ENCODE measurements at regions not wholly inside any gene's neighbourhood (a gene's known extent, or its start where the extent isn't known, plus 50 kb on each side); places are given as distances from the start of the nearest gene placed in this dataset.

DNA sequence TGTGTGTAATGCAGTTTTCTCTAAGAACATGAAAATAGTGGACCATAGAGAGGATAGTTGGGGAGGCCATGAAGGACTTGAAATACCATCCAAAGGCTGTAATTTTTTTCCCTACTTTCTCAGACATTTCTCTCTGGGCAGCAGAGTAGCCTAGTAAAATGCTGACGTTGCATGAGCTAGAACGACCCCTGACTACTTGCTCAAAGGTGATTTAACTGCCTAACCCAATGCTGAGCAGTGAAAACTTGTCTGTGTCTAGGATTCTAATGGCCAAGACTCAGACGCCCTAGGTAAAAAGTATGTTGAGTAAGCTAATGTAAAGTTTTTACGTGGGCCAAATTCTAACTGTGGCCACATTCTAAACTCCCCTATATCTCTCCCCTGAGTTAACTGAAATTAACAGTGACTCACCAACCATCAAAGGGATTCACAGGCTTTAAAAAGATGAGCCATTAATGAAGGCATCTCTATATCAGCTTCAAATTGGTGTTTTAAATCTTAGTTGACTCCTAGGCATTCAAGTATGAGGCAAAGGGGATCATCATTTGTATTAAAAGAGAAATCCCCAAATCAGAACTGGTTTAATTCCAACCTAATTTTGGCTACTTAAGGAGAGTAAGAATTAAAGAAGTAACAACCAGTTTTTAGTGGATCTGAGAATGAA, 121.0 kb upstream of the GAS1 start:
- H3K36me3 ChIP-seq (replicated peaks; ENCODE audit: low read depth, low read length), result no peaks in the 10 kb centered on the region
- H3K4me1 ChIP-seq (ENCODE audit: low read length), result no peaks in the 10 kb centered on the region
- H2AFZ ChIP-seq (ENCODE audit: low read depth, low read length), result no peak overlapping the region
- H3K9ac ChIP-seq (ENCODE audit: low read length), result no peak overlapping the region
- H3K4me2 ChIP-seq (ENCODE audit: low read length), result no peak overlapping the region
- H4K20me1 ChIP-seq (ENCODE audit: insufficient read depth, low read length), result no peaks in the 10 kb centered on the region
- H3K79me2 ChIP-seq (ENCODE audit: low read length), result no peaks in the 10 kb centered on the region
- no peak overlapping the region for H3K4me3 ChIP-seq (ENCODE audit: low read length)
- no peaks in the 10 kb centered on the region for H3K27me3 ChIP-seq (ENCODE audit: low read depth, low read length)
- H3K9me3 ChIP-seq (ENCODE audit: insufficient read depth, low read length), result no peaks in the 10 kb centered on the region
- no peak overlapping the region for H3K27ac ChIP-seq (ENCODE audit: low read length)
- no peak for TF ChIP-seq EZH2phosphoT487 (IDR thresholded peaks at IDR 0.05; ENCODE audit: low read depth)
- no peak for TF ChIP-seq CTCF (IDR thresholded peaks at IDR 0.05; ENCODE audit: low read depth, low read length)

DNA sequence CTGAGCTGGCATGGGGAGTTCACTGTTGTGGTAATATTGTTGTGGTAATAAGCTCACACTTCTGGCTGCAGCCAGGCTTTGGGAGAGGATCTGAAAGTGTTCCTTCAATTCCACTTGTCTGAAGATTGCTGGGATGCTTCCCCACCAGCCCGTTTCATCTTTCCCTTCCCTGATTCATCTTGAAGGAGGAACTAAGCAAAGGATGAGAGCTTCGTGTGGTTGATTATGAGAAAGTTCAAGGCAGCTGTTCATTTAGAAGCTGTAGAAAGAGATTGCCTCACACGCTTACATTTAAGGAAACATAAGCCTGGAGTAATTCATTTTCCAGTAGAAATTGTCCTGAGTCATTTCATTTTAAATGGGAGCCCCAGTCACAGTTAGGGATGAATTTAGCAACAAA, 122.4 kb upstream of the GAS1 start:
- Histone ChIP-seq H4K20me1 (ENCODE audit: insufficient read depth, low read length) (no peaks in the 10 kb centered on the region), H2AFZ (ENCODE audit: low read depth, low read length) (no peak overlapping the region), H3K4me1 (ENCODE audit: low read length) (no peaks in the 10 kb centered on the region), H3K36me3 (replicated peaks; ENCODE audit: low read depth, low read length) (no peaks in the 10 kb centered on the region), H3K9ac (ENCODE audit: low read length) (no peak overlapping the region), H3K4me3 (ENCODE audit: low read length) (no peak overlapping the region), H3K27me3 (ENCODE audit: low read depth, low read length) (no peaks in the 10 kb centered on the region), H3K27ac (ENCODE audit: low read length) (no peak overlapping the region), H3K9me3 (ENCODE audit: insufficient read depth, low read length) (no peaks in the 10 kb centered on the region), H3K79me2 (ENCODE audit: low read length) (no peaks in the 10 kb centered on the region), H3K4me2 (ENCODE audit: low read length) (no peak overlapping the region)
- TF ChIP-seq CTCF (IDR thresholded peaks at IDR 0.05; ENCODE audit: low read depth, low read length) (no peak), EZH2phosphoT487 (IDR thresholded peaks at IDR 0.05; ENCODE audit: low read depth) (no peak)

DNA sequence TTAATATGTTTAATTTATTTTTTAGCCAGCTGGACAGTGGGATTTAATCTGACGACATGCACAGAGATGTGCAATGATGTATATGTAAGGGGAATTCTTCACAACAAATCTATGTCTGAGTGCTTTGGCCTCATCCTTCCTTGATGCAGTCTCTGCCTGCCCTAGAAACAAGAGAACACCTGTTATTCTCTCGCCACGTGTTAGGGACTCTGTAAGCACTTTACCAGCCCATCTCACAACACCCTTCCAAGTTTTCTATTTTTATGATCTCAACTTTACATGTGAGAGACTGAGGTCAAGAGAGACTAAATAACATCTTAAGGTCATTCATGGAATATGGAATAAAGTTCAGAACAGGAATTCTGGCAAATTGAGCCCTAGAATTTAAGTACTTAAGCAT, 123.0 kb upstream of the GAS1 start:
- Histone ChIP-seq H3K79me2 (ENCODE audit: low read length) (no peaks in the 10 kb centered on the region), H2AFZ (ENCODE audit: low read depth, low read length) (no peak overlapping the region), H3K27ac (ENCODE audit: low read length) (no peak overlapping the region), H4K20me1 (ENCODE audit: insufficient read depth, low read length) (no peaks in the 10 kb centered on the region), H3K9ac (ENCODE audit: low read length) (no peak overlapping the region), H3K36me3 (replicated peaks; ENCODE audit: low read depth, low read length) (no peaks in the 10 kb centered on the region), H3K27me3 (ENCODE audit: low read depth, low read length) (no peaks in the 10 kb centered on the region), H3K4me1 (ENCODE audit: low read length) (no peaks in the 10 kb centered on the region), H3K4me2 (ENCODE audit: low read length) (no peak overlapping the region), H3K4me3 (ENCODE audit: low read length) (no peak overlapping the region), H3K9me3 (ENCODE audit: insufficient read depth, low read length) (no peaks in the 10 kb centered on the region)
- no peak for TF ChIP-seq EZH2phosphoT487 (IDR thresholded peaks at IDR 0.05; ENCODE audit: low read depth)
- TF ChIP-seq CTCF (IDR thresholded peaks at IDR 0.05; ENCODE audit: low read depth, low read length), result no peak

GRCh38 chr9:87071473-87071872, 124.2 kb upstream of the GAS1 start:
- H3K4me3 ChIP-seq (ENCODE audit: low read length), result no peak overlapping the region
- H3K27me3 ChIP-seq (ENCODE audit: low read depth, low read length), result no peaks in the 10 kb centered on the region
- TF ChIP-seq EZH2phosphoT487 (IDR thresholded peaks at IDR 0.05; ENCODE audit: low read depth), result no peak
- H3K9me3 ChIP-seq (ENCODE audit: insufficient read depth, low read length), result no peaks in the 10 kb centered on the region
- H3K36me3 ChIP-seq (replicated peaks; ENCODE audit: low read depth, low read length), result no peaks in the 10 kb centered on the region
- H3K4me2 ChIP-seq (ENCODE audit: low read length), result no peak overlapping the region
- no peak overlapping the region for H3K9ac ChIP-seq (ENCODE audit: low read length)
- no peaks in the 10 kb centered on the region for H4K20me1 ChIP-seq (ENCODE audit: insufficient read depth, low read length)
- H3K4me1 ChIP-seq (ENCODE audit: low read length), result no peaks in the 10 kb centered on the region
- no peak overlapping the region for H2AFZ ChIP-seq (ENCODE audit: low read depth, low read length)
- no peak overlapping the region for H3K27ac ChIP-seq (ENCODE audit: low read length)
- no peaks in the 10 kb centered on the region for H3K79me2 ChIP-seq (ENCODE audit: low read length)
